ENCODE measurements at regions not wholly inside any gene's neighbourhood (a gene's known extent, or its start where the extent isn't known, plus 50 kb on each side); places are given as distances from the start of the nearest gene placed in this dataset.

- no peak overlapping the region for H3K4me3 ChIP-seq (ENCODE audit: low read depth, low read length)
- TF ChIP-seq, protein P1, sequence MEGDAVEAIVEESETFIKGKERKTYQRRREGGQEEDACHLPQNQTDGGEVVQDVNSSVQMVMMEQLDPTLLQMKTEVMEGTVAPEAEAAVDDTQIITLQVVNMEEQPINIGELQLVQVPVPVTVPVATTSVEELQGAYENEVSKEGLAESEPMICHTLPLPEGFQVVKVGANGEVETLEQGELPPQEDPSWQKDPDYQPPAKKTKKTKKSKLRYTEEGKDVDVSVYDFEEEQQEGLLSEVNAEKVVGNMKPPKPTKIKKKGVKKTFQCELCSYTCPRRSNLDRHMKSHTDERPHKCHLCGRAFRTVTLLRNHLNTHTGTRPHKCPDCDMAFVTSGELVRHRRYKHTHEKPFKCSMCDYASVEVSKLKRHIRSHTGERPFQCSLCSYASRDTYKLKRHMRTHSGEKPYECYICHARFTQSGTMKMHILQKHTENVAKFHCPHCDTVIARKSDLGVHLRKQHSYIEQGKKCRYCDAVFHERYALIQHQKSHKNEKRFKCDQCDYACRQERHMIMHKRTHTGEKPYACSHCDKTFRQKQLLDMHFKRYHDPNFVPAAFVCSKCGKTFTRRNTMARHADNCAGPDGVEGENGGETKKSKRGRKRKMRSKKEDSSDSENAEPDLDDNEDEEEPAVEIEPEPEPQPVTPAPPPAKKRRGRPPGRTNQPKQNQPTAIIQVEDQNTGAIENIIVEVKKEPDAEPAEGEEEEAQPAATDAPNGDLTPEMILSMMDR (IDR thresholded peaks at IDR 0.05; ENCODE audit: low read depth, low read length, missing control alignments): no peak
- H3K27ac ChIP-seq: no peak overlapping the region
- DNase-seq: no peak
- H3K27me3 ChIP-seq (replicated peaks): no peaks in the 10 kb centered on the region
- in situ Hi-C loops (cut with HindIII; ENCODE audit: low pct_ligation_motif_present, low sequenced_read_pairs): no loop called here
- H3K36me3 ChIP-seq (replicated peaks): no peaks in the 10 kb centered on the region
These were observed 722.0 kb downstream of the NR2F2 start for GRCh38 chr15:97052513-97052912.

DNA sequence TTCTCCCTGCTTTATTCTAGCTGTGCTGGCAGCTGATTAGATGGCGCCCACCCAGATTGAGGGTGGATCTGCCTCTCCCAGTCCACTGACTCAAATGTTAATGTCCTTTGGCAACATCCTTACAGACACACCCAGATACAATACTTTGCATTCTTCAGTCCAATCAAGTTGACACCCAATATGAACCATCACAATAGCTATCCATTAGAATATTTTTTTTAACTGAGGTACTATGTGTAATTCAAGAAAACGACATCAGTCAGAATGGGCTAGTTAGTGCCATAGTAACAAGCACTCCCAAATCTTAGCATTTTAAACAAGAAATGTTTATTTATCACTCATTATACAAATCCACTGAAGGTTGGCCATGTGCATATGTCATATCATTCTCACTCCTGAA is 723.1 kb downstream of the NR2F2 start:
- no peak overlapping the region for H3K27ac ChIP-seq
- H3K27me3 ChIP-seq (replicated peaks): no peaks in the 10 kb centered on the region
- H3K4me3 ChIP-seq (ENCODE audit: low read depth, low read length): no peak overlapping the region
- in situ Hi-C loops (cut with HindIII; ENCODE audit: low pct_ligation_motif_present, low sequenced_read_pairs): no loop called here
- DNase-seq: no peak
- TF ChIP-seq, protein P1 (IDR thresholded peaks at IDR 0.05; ENCODE audit: low read depth, low read length, missing control alignments): no peak
- H3K36me3 ChIP-seq (replicated peaks): no peaks in the 10 kb centered on the region

- no peaks in the 10 kb centered on the region for H3K27me3 ChIP-seq (replicated peaks)
- TF ChIP-seq, protein P1 (IDR thresholded peaks at IDR 0.05; ENCODE audit: low read depth, low read length, missing control alignments): no peak
- H3K36me3 ChIP-seq (replicated peaks): no peaks in the 10 kb centered on the region
- H3K4me3 ChIP-seq (ENCODE audit: low read depth, low read length): no peak overlapping the region
- in situ Hi-C loops (cut with HindIII; ENCODE audit: low pct_ligation_motif_present, low sequenced_read_pairs): no loop called here
- DNase-seq: no peak
- H3K27ac ChIP-seq: no peak overlapping the region
These were observed 727.0 kb downstream of the NR2F2 start for GRCh38 chr15:97057503-97057902.

- Histone ChIP-seq H3K36me3 (replicated peaks) (no peaks in the 10 kb centered on the region), H3K27ac (no peak overlapping the region), H3K27me3 (replicated peaks) (no peaks in the 10 kb centered on the region), H3K4me3 (ENCODE audit: low read depth, low read length) (no peak overlapping the region)
- TF ChIP-seq, protein P1 (IDR thresholded peaks at IDR 0.05; ENCODE audit: low read depth, low read length, missing control alignments): no peak
- in situ Hi-C loops (cut with HindIII; ENCODE audit: low pct_ligation_motif_present, low sequenced_read_pairs): no loop called here
- no peak for DNase-seq
These were observed 728.8 kb downstream of the NR2F2 start for GRCh38 chr15:97059281-97059680.

GRCh38 chr15:97061392-97061791 is 730.9 kb downstream of the NR2F2 start:
- Histone ChIP-seq H3K36me3 (replicated peaks) (no peaks in the 10 kb centered on the region), H3K27me3 (replicated peaks) (no peaks in the 10 kb centered on the region), H3K27ac (no peak overlapping the region), H3K4me3 (ENCODE audit: low read depth, low read length) (no peak overlapping the region)
- in situ Hi-C loops (cut with HindIII; ENCODE audit: low pct_ligation_motif_present, low sequenced_read_pairs): no loop called here
- TF ChIP-seq, protein P1 (IDR thresholded peaks at IDR 0.05; ENCODE audit: low read depth, low read length, missing control alignments): no peak
- DNase-seq: no peak

- in situ Hi-C loops (cut with HindIII; ENCODE audit: low pct_ligation_motif_present, low sequenced_read_pairs): no loop called here
- no peaks in the 10 kb centered on the region for H3K36me3 ChIP-seq (replicated peaks)
- H3K4me3 ChIP-seq (ENCODE audit: low read depth, low read length): no peak overlapping the region
- no peak overlapping the region for H3K27ac ChIP-seq
- H3K27me3 ChIP-seq (replicated peaks): no peaks in the 10 kb centered on the region
- no peak for DNase-seq
- TF ChIP-seq, protein P1 (IDR thresholded peaks at IDR 0.05; ENCODE audit: low read depth, low read length, missing control alignments): no peak
These were observed 741.2 kb downstream of the NR2F2 start for GRCh38 chr15:97071668-97072067.

Data from brain microvascular endothelial cell (primary cell).